ENCODE measurements at regions not wholly inside any gene's neighbourhood (a gene's known extent, or its start where the extent isn't known, plus 50 kb on each side); places are given as distances from the start of the nearest gene placed in this dataset.

GRCh38 chr1:78229344-78229743, 183.6 kb downstream of the GIPC2 start:
- H3K9me3 ChIP-seq (replicated peaks; ENCODE audit: control insufficient read depth, insufficient read depth, low read depth, low read length), result no peaks in the 10 kb centered on the region
- BruUV-seq (replicated peaks), result no TSS peak
- H3K27ac ChIP-seq (ENCODE audit: extremely low read depth, low read depth, low read length), result no peak overlapping the region
- no peak overlapping the region for H3K4me2 ChIP-seq (ENCODE audit: insufficient read depth, low read length)
- H2AFZ ChIP-seq (ENCODE audit: low read depth, low read length), result no peak overlapping the region
- no peaks in the 10 kb centered on the region for H3K27me3 ChIP-seq (ENCODE audit: control insufficient read depth in 2 of 2, insufficient read depth in 2 of 2, low read length in 2 of 2)
- ChIA-PET CTCF (ENCODE audit: low intra/inter-chr PET ratio) (no interaction called here), POLR2A (no interaction called here)
- no peaks in the 10 kb centered on the region for H3K36me3 ChIP-seq (ENCODE audit: control insufficient read depth, insufficient read depth, low read length)
- FAIRE-seq (no peak), ATAC-seq (no peak), DNase-seq (ENCODE audit: extremely low read depth in 1 of 4, low spot score in 3 of 4) (no peak)
- WGBS (ENCODE audit: insufficient coverage, low coverage, missing lambda C conversion rate), result 0% methylated on average over 3 of the region's 3 CpGs
- H4K20me1 ChIP-seq (replicated peaks; ENCODE audit: control insufficient read depth, insufficient read depth, low read length), result no peaks in the 10 kb centered on the region
- no peaks in the 10 kb centered on the region for H3K9me1 ChIP-seq (ENCODE audit: control insufficient read depth, insufficient read depth, low read length)
- intact Hi-C loops (cut with micrococcal nuclease), result no loop called here
- TF ChIP-seq UBTF (IDR thresholded peaks at IDR 0.05; ENCODE audit: borderline replicate concordance in 1 of 2, low read depth in 2 of 2, low read length in 2 of 2) (no peak), SOX6 (IDR thresholded peaks at IDR 0.05) (no peak), TGIF2 (CRISPR knock-in tag; IDR thresholded peaks at IDR 0.05) (no peak), THAP12 (CRISPR knock-in tag; IDR thresholded peaks at IDR 0.05) (no peak), SNAPC5 (CRISPR knock-in tag; IDR thresholded peaks at IDR 0.05) (no peak), FOXK1 (CRISPR knock-in tag; IDR thresholded peaks at IDR 0.05; ENCODE audit: borderline replicate concordance) (no peak), DEAF1 (CRISPR knock-in tag; IDR thresholded peaks at IDR 0.05) (no peak), ZC3H8 (IDR thresholded peaks at IDR 0.05) (no peak), TCF15 (CRISPR knock-in tag; IDR thresholded peaks at IDR 0.05) (no peak), TAL1 (IDR thresholded peaks at IDR 0.05) (no peak), MXD1 (CRISPR knock-in tag; IDR thresholded peaks at IDR 0.05; ENCODE audit: borderline replicate concordance, poor library complexity, severe bottlenecking) (no peak), ZNF778 (CRISPR knock-in tag; IDR thresholded peaks at IDR 0.05) (no peak), ZNF12 (CRISPR knock-in tag; IDR thresholded peaks at IDR 0.05) (no peak), SIN3A (IDR thresholded peaks at IDR 0.05; ENCODE audit: borderline replicate concordance in 2 of 2, control insufficient read depth in 1 of 2, low read depth in 2 of 2, low read length in 2 of 2) (no peak), FOS (IDR thresholded peaks at IDR 0.05; ENCODE audit: extremely low read depth, insufficient read length) (no peak)
- no peak overlapping the region for H3K9ac ChIP-seq (ENCODE audit: insufficient read depth in 1 of 2, low read depth in 2 of 2, low read length in 2 of 2)
- H3K79me2 ChIP-seq (ENCODE audit: control insufficient read depth, insufficient read depth, low read length), result no peaks in the 10 kb centered on the region
- in situ Hi-C loops (cut with MboI), result no loop called here
- H3K4me3 ChIP-seq, result no peak overlapping the region
- H3K4me1 ChIP-seq (replicated peaks in 1 of 2; ENCODE audit: control insufficient read depth in 2 of 2, insufficient read depth in 2 of 2, low read length in 2 of 2), result no peaks in the 10 kb centered on the region

Data from K562 (cell line).